Glomerular endothelial cell (primary cell): ENCODE measurements at regions not wholly inside any gene's neighbourhood (a gene's known extent, or its start where the extent isn't known, plus 50 kb on each side); places are given as distances from the start of the nearest gene placed in this dataset.
"Not testable (repeated sequence)": the region's sequence is repeated elsewhere in the genome, so short reads cannot be mapped to it uniquely, and the experiment has no call there.

ENCODE experiments used
- DNase-seq: peaks from one replicate; pipeline ENCODE4 v3.0.0-alpha.2; 2011; ENCODE audit warnings: low read depth, low spot score; ENCODE audit errors: extremely low read depth

DNA sequence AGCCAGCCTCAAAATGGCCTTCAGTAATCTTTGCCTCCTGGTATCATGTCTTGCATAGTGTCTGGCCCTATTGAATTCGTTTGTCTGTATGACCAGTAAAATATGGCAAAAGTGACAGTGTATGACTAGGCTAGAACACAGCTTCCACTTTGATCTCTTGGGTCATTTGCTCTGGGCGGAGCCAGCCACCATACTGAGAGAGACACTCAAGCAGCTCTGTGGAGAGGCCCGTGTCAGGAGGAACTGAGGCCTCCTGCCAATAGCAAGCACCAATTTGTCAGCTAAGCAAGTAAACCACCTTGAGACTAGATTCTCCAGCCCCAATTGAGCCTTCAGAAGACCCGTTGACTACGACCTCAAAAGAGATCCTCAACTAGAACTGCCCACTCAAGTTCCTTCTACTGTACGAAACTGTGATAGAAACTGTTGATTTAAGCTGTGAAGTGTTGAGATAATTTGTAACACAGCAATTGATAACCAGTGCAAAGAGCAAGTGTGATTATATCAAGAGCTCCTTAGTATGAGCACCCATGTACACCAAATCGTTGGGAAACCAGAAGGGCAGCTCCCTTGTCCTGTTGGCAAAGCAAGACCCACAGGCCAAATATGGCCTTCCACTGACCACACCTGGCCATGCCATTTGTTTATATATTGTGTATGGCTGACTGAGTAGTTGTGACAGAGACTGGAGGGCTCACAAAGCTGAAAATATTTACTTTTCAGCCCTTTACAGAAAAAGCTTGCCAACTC is 52.7 kb upstream of the SERBP1 start:
- DNase-seq: no peak

DNA sequence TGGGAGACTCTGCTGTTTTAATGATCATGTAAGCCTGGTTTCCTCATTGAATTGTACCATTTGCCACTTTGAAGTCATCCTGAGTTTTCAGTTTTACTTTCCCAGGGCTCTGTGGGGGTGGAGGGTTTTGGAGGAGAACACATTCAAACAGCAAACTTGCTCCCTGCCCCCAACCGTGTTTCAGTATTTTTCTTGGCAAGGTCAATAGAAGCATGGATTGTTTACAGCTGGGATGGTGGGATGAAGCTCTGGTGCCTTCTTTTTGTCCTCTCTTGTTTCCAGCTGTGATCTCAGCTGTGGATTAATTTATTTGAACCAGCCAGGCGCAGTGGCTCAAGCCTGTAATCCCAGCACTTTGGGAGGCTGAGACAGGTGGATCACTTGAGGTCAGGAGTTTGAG is 54.3 kb upstream of the SERBP1 start:
- no peak for DNase-seq

DNA sequence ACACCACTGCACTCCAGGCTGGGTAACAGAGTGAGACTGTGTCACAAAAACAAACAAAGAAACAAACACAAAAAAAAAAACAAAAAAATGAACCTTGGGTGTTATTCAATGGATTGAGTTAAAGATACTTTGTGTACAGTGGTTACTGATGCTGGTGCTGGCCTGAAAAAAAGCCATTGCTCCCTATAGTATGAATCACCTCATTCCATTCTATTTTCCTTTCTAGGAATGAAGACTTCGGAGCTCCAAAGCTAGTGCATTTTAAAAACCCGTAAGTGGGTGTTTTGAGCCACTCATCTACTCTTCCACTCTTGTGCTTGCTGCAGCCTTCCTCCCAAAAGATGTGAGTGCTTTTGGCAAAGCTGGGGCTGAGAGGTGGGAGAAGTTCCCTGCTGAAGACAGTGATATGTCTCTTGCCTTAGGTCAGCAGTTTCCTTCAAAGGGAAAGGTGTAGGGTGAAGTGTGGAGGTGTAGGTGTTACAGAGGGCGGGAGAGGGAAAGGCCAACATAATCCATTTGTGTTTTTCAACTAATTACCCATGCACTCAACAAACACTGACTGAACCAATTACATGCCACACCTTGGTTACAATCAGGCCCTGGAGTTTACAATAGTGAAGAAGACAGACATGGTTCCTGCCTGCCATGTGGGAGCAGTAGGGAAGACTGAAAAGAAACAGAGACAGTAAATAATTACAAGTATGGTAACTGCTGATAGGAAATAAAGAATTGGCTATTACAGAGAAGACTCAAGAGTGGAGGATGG is 55.0 kb upstream of the SERBP1 start:
- DNase-seq: no peak

DNA sequence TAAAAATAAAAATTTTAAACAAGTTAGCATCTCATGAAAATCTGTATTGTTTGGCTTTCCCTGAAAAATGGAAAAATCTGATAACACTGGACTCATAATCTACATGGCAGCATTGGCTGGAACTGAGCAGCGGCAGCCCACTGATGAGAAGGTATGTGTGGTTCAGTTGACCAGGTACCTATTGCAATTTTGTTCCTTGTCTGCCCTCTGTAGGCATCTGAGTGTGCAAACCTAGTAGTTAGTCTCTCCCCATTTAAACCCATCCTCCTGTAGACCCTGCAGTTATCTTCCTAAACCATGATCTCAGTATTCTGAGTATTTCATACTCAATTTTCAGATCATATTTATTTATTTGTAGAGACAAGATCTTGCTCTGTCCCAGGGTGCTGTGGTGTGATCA is 59.4 kb upstream of the SERBP1 start:
- no peak for DNase-seq

DNA sequence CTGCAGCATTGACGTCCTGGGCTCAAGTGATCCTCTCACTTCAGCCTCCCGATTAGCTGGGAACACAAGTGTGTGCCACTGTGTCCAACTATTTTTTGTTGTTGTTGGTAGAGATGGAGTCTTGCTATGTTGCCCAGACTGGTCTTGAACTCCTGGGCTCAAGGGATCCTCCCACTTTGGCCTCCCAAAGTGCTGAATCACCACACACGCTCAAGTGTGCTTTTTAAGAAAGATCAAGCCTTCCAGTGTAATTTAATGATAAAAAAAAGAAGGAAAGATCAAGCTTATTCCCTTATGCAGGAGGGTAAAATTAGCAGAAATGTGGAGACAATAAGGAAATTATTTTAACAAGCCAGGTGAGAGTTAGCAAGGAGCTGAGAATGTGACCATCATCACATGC is 61.1 kb upstream of the SERBP1 start:
- DNase-seq: no peak

DNA sequence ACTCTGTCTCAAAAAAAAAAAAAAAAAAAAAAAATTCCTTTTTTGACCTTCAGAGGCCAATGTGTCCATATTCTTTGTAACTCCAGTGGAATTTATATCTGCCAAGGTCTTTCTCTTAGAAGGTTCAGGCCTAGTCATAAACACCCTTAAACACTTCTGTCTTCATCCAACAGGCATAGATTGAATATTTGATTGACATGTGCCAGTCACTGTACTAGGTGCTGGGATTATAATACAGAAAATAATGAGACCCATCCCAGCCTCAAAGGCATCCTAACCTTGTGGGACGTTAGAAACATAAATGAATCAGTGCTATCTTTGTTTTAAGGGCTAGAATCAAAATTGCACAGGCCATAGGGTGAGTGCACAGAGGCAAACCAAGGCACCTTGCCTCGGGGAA is 62.9 kb upstream of the SERBP1 start:
- DNase-seq: no peak

DNA sequence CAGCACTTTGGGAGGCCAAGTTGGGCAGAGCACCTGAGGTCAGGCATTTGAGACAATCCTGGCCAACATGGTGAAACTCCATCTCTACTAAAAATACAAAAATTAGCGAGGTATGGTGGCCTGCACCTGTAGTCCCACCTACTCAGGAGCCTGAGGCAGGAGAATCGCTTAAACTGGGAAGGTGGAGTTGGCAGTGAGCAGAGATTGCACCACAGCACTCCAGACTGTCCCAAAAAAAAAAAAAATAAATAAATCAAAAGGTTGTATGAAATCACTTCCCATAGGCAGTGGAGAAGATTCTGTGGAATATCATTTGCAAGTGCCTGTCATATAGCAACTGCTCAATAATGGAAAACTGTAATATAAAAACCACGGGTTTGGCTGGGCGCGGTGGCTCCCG is 65.1 kb upstream of the SERBP1 start:
- no peak for DNase-seq

DNA sequence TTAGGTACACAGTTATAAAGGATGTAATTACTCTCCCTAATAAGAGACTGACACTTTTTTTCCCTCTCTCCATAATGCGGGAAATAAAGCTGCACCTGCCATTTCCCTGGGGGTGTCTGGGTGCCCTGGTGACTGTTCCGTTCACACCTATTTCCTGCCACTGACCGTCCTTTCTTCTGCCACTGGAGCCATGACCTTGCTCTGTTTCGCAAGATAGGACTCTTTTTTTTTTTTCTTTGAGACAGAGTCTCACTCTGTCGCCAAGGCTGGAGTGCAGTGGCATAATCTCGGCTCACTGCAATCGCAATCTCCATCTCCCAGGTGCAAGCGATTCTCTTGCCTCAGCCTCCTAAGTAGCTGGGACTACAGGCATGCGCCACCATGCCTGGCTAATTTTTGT is 66.1 kb upstream of the SERBP1 start:
- DNase-seq: no peak

DNA sequence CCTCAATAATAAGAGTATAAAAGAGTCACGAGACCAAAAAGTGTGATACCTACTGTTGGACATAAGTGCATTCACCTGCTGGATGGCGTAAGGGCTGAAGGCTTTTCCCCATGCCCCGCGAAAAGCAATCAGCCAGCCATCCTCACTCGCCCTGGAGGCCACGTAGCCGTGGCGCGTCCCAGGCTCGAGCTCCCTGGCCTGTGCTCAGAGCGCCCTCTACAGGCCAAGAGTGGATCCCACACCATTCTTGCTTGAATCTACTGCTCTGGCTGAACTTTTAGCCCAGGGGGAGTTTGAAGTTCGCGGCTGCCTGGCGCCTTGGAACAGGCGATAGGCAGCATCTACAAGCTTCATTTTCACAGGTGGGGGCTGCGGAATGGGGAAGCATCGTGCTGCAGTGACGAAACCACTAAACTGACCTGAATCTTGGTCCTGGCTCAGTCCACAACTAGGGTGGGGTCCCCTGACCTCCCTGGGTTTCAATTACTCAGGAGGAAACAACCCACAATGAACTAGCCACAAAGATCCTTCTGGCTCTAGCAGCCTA is 70.3 kb upstream of the SERBP1 start:
- peak; percentile 39 for DNase-seq

DNA sequence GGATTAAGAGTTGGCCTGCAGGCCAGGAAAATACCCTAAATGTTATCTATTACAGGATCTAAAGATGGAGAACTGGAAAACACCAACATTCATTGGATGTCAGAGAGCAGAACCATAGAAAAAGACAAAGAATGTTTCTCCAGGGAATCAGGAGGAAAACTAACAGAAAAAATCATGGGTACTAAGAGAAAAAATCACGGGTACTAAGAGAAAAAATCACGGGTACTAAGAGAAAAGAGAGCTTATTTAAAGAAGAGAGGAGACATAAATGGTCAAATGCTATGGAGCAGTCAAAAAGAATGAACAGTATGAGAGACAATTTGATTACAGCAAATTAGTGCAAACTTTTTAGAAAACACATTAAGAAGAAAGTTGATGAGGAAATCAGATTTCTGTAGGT is 73.8 kb upstream of the SERBP1 start:
- DNase-seq: no peak

DNA sequence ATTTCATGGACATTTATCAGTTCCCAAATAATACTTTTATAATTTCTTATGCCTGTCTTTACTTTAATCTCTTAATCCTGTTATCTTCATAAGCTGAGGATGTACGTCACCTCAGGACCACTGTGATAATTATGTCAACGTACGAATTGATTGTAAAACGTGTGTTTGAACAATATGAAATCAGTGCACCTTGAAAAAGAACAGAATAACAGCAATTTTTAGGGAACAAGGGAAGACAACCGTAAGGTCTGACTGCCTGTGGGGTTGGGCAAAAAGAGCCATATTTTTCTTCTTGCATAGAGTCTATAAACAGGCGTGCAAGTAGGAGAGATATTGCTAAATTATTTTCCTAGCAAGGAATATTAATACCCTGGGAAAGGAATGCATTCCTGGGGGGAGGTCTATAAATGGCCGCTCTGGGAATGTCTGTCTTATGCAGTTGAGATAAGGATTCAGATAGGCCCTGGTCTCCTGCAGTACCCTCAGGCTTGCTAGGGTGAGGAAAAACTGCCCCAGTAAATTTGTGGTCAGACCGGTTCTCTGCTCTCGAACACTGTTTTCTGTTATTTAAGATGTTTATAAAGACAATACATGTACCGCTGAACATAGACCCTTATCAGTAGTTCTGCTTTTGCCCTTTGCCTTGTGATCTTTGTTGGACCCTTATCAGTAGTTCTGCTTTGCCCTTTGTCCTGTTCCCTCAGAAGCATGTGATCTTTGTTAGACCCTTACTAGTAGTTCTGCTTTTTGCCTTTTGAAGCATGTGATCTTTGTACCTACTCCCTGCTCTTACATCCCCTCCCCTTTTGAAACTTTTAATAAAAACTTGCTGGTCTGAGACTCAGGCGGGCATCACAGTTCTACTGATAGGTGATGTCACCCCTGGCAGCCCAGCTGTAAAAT is 83.4 kb upstream of the SERBP1 start:
- not testable (repeated sequence) for DNase-seq

DNA sequence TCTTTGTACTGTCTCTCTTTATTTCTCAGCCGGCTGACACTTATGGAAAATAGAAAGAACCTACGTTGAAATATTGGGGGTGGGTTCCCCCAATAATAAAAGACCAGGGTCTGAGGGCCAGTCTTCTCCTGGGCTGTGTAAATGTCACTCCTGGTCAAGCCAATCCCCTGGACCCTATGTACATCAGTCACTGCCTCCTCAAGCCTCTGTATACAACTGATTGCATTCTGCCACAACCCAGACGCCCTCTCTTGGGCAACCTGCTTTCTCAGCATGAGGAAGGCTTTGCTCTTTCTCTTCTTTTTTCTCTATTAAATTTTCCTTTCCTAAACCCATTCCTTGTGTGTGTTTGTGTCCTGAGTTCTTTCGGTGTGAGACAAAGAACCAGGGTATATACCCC is 84.1 kb upstream of the SERBP1 start:
- DNase-seq: no peak

DNA sequence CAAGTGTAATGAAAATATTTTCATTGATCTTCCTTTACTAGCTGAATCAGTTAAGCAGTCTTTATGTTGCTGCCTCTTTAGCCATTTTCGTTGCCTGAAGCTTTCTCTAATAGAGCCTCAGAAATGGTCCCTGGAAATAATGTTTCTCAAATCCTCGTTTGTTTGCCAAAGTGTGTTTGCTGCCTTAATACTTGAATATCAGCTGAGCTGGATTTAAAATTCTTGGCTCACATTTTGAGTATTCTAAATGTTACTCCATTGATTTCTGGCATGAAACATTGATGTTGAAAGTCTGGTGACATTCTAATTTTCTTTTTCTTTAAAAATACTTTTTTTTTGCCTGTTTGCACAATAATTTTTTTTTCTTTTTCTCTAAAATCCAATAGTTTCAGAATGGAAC is 84.6 kb upstream of the SERBP1 start:
- DNase-seq: no peak

DNA sequence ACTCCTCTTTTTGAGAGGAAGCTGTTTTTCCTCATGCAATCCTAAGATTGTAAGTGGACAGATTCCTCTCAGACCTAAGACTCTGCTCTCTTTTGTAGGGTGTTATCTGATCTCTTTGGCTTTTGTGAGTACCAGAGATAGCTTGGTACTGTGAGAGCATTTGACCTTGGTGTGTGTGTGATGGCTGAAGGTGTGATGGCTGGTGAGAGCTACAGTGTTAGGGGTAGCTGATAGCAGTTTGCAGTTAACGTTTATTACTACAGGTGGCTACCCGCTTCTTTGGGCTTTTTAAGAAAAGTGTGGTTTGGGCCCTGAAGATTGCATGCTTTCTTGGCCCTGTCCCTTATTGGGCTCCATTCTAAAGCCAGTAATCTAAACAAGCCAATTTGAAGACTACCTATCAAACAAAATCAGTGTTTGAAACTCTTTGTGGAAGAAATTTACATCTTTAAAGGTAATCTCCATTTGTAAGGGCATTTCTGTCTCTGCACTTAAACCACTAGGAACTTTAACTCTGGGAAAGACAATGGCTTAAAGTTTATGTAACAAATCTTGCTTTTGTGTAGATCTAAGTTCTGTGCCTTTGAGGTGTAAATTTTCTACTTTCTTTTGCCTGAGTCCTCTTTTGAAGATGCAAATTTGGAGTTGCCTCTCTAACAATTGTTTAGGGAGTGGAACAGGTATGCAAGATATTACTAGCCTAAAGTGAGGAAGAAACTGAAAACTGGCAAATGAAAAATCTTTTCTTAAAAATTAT is 85.3 kb upstream of the SERBP1 start:
- no peak for DNase-seq

DNA sequence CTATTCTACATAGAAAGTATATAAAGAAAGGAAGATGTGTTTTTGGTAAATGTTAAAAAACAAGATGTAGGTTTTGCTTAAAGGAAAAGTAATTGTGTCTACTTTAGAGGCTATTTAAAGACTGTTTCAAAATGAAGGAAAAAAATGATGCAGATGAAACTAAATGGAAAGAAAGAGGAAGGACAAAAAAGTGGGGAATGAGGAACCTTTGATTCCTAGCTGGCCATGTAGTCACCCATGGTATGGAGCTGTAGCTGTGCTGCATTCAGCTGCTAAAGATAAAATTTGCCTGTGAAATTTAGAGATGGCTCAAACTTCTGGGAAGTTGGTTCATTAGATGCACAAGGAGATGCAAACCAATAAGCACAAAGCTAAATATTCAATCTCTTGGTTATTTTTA is 86.8 kb upstream of the SERBP1 start:
- no peak for DNase-seq

DNA sequence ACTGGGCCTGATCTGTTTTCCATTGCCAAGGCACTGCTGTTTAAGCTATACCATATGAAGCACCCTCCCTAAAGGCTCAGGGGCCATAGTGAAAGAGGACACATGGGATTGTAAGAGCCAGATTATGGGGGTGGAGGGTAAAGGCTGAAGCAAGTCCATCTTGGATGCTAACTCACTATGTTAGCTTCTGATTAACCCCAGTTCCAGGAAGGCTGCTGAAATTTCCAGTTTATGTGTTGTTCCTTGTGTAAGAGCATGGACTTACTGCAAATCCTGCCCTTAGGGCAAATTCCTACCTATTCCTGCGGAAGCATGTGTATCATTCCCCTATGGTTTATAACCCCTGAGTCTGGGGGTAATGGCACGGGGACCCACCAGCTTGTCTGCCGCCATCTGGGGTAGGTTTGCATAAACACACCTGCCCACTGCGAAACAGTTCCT is 91.8 kb upstream of the SERBP1 start:
- no peak for DNase-seq

DNA sequence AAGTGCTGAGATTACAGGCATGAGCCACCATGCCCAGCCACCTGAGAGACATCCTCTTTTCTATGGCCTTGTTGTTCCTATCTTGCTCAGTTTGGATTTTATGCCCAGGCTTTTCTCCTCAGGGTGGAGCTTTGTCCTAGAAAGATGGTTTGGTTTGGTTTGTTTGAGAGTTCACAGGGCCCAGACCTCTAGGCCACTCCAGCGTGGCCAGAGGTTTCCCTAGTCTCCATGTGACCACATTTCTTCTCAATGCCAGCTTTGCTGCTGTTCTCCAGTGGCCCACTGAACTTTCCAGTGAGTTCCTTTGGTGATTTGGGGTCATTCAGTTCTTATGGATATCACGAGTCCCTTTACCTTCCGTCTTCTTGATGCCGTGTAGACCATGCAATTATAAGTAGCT is 92.6 kb upstream of the SERBP1 start:
- no peak for DNase-seq

DNA sequence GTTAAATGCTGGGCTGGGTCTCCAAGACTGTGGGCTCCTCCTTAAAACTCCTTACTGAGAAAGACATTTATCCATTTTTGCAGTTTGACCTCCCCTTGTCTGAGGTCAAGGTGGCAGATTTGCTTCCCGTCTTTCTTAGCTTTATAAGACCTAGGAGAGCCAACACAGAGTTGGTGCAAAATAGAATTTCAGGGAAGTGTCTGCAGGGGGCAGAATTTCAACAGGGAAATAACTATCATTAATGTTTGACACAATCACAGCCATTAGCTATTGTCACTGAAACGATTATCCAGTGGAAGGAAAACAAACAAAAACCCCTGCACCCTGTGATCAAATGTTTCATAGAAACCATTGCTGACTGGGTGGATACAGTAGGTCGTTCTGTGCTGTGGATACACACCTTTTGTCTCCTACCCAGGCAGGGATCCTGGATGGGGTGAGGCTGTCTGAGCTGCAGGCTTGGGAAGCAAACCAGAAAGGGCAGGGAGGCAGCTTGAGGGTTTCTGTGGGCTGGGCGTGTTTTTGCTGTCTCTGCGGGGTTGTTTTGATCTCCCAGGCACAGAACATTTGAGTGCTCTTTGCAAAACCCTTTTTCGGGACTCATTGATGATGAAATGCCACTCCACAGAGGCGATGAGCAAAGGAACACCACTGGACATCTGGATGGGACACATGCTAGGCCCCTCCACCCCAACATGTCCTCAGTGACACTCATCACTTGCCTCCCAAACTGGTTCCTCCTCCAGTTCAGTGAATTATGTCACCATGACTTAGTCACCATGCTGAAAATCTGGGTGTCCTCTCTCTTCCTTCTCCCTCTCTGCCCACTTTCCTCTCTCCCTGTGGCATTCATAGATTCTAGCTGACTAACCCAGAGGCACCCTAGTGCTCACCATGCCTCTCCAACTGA is 94.2 kb upstream of the SERBP1 start:
- DNase-seq: no peak

DNA sequence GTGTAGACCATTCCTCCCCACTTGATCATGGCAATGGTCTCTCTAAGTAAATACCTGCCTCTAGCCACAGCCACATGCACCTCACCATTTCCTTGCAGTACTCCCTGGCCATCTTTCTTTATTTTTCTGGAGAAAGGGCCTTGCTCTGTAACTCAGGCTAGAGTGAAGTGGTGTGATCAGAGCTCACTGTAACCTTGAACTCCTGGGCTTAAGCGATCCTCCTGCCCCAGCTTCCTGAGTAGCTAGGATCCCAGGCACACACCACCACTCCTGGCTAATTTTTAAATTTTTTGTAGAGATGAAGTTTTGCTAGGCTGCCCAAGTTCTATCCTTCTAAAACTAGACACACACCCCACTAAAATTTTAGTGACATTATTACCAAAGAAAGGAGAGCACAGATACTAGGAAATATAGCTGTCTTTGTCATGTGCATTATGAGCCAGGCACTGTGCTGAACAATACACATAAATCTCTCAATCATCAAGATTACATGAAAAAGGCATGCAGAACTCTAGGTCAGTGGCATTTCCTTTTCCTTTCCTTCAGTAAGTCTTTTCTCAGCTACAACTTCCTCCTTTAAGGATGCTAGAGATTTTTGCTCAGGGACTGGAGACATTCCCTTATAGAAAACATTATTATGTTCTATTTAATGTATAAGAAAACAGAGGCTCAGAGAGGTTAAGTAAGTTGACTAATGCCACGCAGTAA is 95.0 kb upstream of the SERBP1 start:
- DNase-seq: no peak
